Smooth muscle cell (in vitro differentiated cells): ENCODE measurements at regions not wholly inside any gene's neighbourhood (a gene's known extent, or its start where the extent isn't known, plus 50 kb on each side); places are given as distances from the start of the nearest gene placed in this dataset.

Experiments used
- DNase-seq: peaks from one replicate; lab custom pipeline; 2025; ENCODE audit not compliant: unreplicated experiment; lab: John Stamatoyannopoulos, UW
- H2AFZ ChIP-seq: fragments of 200-600 bp; sonication (generic); 2 replicates; pipeline ENCODE4 v1.6.0; 2016; ENCODE audit warnings: antibody characterized with exemption, low read depth, mild to moderate bottlenecking
- H3F3A ChIP-seq: fragments of 200-600 bp; sonication (generic); 2 replicates; pipeline ENCODE4 v1.6.0; 2017; ENCODE audit warnings: antibody characterized with exemption, low read depth
- H3K27ac ChIP-seq: fragments of 200-600 bp; sonication (generic); 2 replicates; pipeline ENCODE4 v1.5.1; 2016; ENCODE audit warnings: low read depth, mild to moderate bottlenecking
- H3K27me3 ChIP-seq: fragments of 200-600 bp; sonication (generic); 2 replicates; pipeline ENCODE4 v1.6.1; 2016; ENCODE audit warnings: low read depth, mild to moderate bottlenecking
- H3K36me3 ChIP-seq: fragments of 200-600 bp; sonication (generic); 2 replicates; pipeline ENCODE4 v1.5.1; 2016; ENCODE audit warnings: low read depth
- H3K4me1 ChIP-seq: fragments of 200-600 bp; sonication (generic); 2 replicates; pipeline ENCODE4 v1.5.1; 2016; ENCODE audit warnings: low read depth
- H3K4me2 ChIP-seq: fragments of 200-600 bp; sonication (generic); 2 replicates; pipeline ENCODE4 v1.6.0; 2016; ENCODE audit warnings: mild to moderate bottlenecking
- H3K4me3 ChIP-seq: fragments of 200-600 bp; sonication (generic); 2 replicates; pipeline ENCODE4 v1.5.1; 2016; ENCODE audit warnings: mild to moderate bottlenecking
- H3K79me2 ChIP-seq: fragments of 200-600 bp; sonication (generic); 2 replicates; pipeline ENCODE4 v1.6.0; 2016; ENCODE audit warnings: low read depth, mild to moderate bottlenecking
- H3K9ac ChIP-seq: fragments of 200-600 bp; sonication (generic); 2 replicates; pipeline ENCODE4 v1.6.0; 2016; ENCODE audit warnings: low read depth
- H3K9me3 ChIP-seq: fragments of 200-600 bp; sonication (generic); replicated peaks from 2 replicates; pipeline ENCODE4 v1.5.1; 2016; ENCODE audit warnings: low read depth
- H4K20me1 ChIP-seq: fragments of 200-600 bp; sonication (generic); 2 replicates; pipeline ENCODE4 v1.6.0; 2016; ENCODE audit warnings: low read depth
- WGBS: methylation state at CpG from one replicate; pipeline ENCODE4 v1.1.7; 2016; ENCODE audit warnings: low lambda C conversion rate; 5-methylcytosine and 5-hydroxymethylcytosine counted together
- TF ChIP-seq, protein P1 (sequence below): fragments of 200-600 bp; sonication (generic); IDR thresholded peaks from 2 replicates; pipeline ENCODE4 v1.5.1; 2017; ENCODE audit warnings: borderline replicate concordance, mild to moderate bottlenecking, antibody characterized with exemption; ENCODE audit not compliant: insufficient read depth, poor library complexity, severe bottlenecking

DNA sequence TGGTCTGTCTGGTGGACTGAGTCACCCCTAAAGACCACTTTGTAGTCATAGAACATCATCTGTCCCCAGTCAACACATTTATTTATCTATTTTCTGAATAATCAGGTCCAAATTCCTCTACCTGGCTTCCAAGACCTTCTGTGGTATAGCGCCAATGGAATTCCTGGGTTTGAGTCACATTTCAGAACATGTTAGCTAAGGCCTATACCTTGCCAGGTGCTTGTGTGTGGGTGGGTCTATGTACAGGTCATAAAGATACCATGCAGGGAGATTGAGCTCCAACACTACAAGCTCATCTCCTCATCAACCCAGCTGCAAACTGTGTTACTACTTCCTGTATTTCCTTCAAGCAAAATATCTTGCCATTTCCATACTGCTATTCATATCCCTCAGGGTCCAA, 113.3 kb downstream of the TRAPPC11 start:
- Histone ChIP-seq H3K36me3 (no peaks in the 10 kb centered on the region), H3K4me2 (no peak overlapping the region), H3F3A (no peaks in the 10 kb centered on the region), H3K79me2 (no peaks in the 10 kb centered on the region), H3K27me3 (no peaks in the 10 kb centered on the region), H3K9ac (no peak overlapping the region), H3K4me3 (no peak overlapping the region), H3K27ac (no peak overlapping the region), H2AFZ (no peak overlapping the region), H4K20me1 (no peaks in the 10 kb centered on the region), H3K9me3 (no peaks in the 10 kb centered on the region), H3K4me1 (no peaks in the 10 kb centered on the region)
- TF ChIP-seq, protein P1, sequence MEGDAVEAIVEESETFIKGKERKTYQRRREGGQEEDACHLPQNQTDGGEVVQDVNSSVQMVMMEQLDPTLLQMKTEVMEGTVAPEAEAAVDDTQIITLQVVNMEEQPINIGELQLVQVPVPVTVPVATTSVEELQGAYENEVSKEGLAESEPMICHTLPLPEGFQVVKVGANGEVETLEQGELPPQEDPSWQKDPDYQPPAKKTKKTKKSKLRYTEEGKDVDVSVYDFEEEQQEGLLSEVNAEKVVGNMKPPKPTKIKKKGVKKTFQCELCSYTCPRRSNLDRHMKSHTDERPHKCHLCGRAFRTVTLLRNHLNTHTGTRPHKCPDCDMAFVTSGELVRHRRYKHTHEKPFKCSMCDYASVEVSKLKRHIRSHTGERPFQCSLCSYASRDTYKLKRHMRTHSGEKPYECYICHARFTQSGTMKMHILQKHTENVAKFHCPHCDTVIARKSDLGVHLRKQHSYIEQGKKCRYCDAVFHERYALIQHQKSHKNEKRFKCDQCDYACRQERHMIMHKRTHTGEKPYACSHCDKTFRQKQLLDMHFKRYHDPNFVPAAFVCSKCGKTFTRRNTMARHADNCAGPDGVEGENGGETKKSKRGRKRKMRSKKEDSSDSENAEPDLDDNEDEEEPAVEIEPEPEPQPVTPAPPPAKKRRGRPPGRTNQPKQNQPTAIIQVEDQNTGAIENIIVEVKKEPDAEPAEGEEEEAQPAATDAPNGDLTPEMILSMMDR: no peak
- DNase-seq: no peak
- 90% methylated on average over 1 of the region's 1 CpG for WGBS

DNA sequence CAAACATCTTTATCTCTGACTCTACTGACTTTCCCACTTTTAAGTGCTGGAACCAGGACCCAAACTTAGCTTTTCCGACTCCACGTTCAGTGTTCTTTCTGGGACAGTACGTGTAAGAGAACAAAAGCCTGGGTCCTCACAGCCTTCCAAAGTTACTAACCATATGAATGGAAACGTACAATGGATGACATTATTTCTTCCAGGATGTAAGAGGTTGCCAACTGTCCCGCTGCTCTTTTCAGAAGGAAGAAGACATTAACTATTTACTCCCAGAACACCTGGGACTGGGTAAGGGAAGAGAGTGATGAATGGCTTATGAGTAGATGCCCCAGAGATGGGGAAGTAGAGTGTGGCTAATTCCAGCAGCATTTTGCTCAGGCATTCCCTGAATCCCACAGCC, 114.7 kb downstream of the TRAPPC11 start:
- Histone ChIP-seq H3K9ac (no peak overlapping the region), H3K36me3 (no peaks in the 10 kb centered on the region), H3F3A (no peaks in the 10 kb centered on the region), H2AFZ (no peak overlapping the region), H3K27ac (no peak overlapping the region), H4K20me1 (no peaks in the 10 kb centered on the region), H3K4me2 (no peak overlapping the region), H3K4me3 (no peak overlapping the region), H3K4me1 (no peaks in the 10 kb centered on the region), H3K9me3 (no peaks in the 10 kb centered on the region), H3K79me2 (no peaks in the 10 kb centered on the region), H3K27me3 (no peaks in the 10 kb centered on the region)
- 68% methylated on average over 5 of the region's 5 CpGs for WGBS
- TF ChIP-seq, protein P1: no peak
- no peak for DNase-seq

DNA sequence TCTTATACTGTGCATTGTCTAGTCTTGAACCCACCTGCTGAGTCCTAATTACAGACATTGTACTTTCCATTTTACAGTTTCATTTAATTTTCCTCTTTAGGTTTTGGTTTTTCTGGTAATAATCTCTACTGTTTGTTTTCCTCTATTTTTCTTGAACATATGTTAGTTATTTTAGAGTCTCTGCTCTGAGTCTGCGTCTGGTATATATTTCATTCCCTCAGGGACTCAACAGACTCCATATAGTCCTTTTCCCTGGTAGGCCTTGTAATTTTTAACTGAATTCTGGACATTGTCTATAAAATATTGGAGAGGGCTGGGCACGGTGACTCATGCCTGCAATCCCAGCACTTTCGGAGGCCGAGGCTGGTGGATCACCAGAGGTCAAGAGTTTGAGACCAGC, 121.8 kb upstream of the STOX2 start:
- Histone ChIP-seq H3F3A (no peaks in the 10 kb centered on the region), H3K4me1 (peaks cover 8% of the 10 kb centered on the region), H3K9me3 (no peaks in the 10 kb centered on the region), H3K4me3 (no peak overlapping the region), H3K4me2 (no peak overlapping the region), H3K36me3 (no peaks in the 10 kb centered on the region), H3K27ac (peak overlapping the region; percentile 54), H2AFZ (no peak overlapping the region), H3K9ac (no peak overlapping the region), H4K20me1 (no peaks in the 10 kb centered on the region), H3K27me3 (no peaks in the 10 kb centered on the region), H3K79me2 (no peaks in the 10 kb centered on the region)
- no peak for DNase-seq
- 59% methylated on average over 4 of the region's 4 CpGs for WGBS
- TF ChIP-seq, protein P1: no peak

DNA sequence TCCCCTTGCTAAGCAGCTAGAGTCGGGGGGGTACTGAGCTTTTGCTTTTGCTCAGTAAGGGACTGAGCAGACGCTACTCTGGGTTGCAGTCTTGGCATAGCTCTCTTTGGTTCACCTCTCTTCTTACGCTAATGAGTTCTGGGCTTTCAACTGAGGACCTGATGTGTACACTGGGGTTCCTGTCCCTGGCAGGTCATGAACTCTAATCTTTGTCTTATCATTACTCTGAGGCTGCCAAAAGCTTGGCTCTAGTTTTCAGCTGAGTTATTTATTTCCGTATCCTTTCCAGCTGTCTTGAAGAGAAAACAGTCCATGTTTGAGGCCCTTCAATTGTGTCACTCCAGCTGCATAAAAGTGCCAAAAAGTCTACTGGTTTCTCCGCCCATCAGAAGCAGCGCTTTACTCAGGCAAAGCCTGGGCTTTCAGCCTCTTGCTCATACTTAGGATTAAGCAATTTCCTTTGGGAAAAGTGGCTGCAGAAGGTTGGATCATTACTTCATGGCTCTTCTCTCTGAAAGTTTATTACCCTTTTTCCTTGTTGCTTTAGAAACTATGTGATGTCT, 121.0 kb upstream of the STOX2 start:
- TF ChIP-seq, protein P1: no peak
- no peaks in the 10 kb centered on the region for H3K27me3 ChIP-seq
- H2AFZ ChIP-seq: peak overlapping the region; percentile 8
- no peak overlapping the region for H3K4me3 ChIP-seq
- H3K27ac ChIP-seq: peak overlapping the region; percentile 68
- no peaks in the 10 kb centered on the region for H3F3A ChIP-seq
- H4K20me1 ChIP-seq: no peaks in the 10 kb centered on the region
- no peaks in the 10 kb centered on the region for H3K9me3 ChIP-seq
- WGBS: 49% methylated on average over 6 of the region's 6 CpGs
- no peaks in the 10 kb centered on the region for H3K36me3 ChIP-seq
- peaks cover 8% of the 10 kb centered on the region for H3K4me1 ChIP-seq
- H3K4me2 ChIP-seq: no peak overlapping the region
- DNase-seq: no peak
- H3K9ac ChIP-seq: no peak overlapping the region
- no peaks in the 10 kb centered on the region for H3K79me2 ChIP-seq
